Ramos (cell line): ENCODE measurements at regions not wholly inside any gene's neighbourhood (a gene's known extent, or its start where the extent isn't known, plus 50 kb on each side); places are given as distances from the start of the nearest gene placed in this dataset.

ENCODE experiments used
- in situ Hi-C: fragments of 300-500 bp; cut with MboI; formaldehyde crosslinking; loops from one replicate; pipeline ENCODE4 v1.14.3; 2022; ENCODE audit warnings: low sequenced_read_pairs; ENCODE audit not compliant: unreplicated experiment

DNA sequence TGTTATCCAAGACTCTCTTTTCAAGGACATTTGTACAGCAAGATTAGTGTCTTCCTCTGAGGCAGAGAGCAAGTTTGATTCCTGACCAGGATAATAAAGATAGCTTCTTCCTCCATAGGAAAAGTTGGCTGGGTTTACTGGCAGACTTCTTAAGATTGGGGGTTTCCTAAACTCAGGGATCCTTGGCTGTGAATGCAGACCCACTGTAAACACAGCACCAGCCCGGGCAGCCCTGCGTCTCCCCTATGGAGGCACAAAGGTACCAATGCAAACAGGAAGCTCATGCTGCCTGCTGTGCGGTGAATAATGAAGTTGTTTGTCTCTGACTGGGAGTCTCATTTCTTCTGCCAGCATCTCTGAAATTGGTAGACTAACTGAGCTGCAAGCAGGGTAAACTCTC lies 96.2 kb upstream of the ARHGAP28 start:
- in situ Hi-C loops: no loop called here

- in situ Hi-C loops: no loop called here
These were observed 93.4 kb upstream of the ARHGAP28 start for GRCh38 chr18:6636091-6636490.

DNA sequence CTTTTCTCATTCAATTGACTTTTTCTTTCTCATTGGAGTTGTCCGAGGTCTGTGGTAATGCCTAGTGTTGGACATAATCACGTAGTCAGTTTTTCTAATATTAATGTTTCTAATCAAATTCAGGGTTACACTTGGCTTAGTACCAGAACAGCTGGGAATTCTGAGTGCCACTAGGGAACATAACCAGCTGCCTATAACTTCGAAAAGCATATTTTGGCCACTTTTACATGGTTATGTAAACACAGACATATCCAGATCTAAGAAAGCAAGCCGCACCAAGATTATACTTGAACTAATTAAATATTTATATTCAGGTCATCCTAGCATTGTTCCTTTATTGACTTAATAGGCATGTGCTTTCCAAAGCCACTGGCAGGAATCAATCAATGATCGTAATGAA lies 91.1 kb upstream of the ARHGAP28 start:
- in situ Hi-C loops: no loop called here

DNA sequence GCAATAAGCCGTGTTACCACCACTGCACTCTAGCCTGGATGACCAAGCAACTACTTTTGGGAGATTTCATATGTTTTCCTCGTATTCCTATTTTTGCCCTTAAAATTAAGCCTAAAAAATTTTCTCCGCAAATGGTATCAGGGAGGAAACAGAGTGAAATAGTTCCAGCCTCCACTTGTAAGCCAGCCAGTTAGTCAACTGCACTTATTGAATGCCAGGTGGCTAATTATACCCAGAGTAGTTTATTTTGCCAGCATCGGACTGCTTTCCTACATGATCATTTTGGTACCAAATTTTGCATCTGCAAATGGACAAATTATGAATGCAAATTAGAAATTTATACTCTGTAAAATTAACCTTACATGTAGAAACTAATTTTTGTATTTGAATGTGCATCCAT lies 90.2 kb upstream of the ARHGAP28 start:
- in situ Hi-C loops: no loop called here

GRCh38 chr18:6644836-6645627 lies 84.5 kb upstream of the ARHGAP28 start:
- in situ Hi-C loops: no loop called here

- in situ Hi-C loops: no loop called here
These were observed 82.7 kb upstream of the ARHGAP28 start for GRCh38 chr18:6646801-6647200.

DNA sequence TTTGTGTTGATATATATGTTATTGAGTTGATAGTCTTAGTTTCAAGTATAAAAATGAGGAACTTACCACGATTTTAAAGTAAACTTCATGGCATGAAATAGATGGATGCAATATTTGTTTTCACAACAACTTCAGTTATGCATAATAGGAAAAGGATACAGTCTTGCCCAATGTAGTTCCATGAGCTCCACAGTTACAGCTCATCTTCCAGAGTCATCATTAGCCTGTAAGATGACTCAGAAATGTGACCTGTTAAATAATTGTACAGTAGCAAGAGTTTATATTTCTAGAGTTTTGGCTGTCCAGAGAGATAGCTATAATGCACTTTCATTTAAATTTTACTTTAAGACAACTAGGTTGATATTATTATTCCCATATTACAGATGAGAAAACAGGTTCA lies 80.9 kb upstream of the ARHGAP28 start:
- in situ Hi-C loops: no loop called here

DNA sequence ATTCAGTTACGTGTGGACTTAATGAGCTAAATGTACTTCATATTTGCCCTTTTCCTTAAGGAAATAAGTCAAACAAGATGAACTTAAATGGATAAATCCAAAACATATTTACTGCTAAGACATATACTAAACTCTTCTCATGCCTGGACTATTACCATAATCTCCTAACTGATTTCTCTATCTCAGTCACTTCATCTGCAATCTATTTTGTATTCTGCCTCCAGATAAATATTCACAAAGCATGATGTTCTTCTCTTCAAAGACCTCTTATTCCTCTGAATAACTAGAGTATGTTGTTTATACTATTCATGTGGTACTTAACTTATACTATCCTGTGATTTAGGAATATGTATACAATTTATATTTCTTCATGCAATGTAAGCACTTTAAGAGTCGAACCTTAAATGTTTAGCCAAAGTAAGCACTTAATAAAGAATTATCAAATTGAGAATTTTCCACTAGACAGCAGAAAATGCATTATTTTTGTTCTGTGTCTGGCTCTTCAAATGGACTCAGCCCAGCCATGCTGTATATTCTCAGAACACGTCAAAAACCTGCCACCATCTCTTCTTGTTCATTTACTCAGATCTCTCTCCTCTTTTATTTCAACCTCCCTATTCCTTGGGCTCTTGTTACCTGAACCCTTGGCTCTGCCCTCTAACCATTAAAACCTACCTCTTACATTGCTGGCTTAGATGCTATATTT lies 79.9 kb upstream of the ARHGAP28 start:
- in situ Hi-C loops: no loop called here

DNA sequence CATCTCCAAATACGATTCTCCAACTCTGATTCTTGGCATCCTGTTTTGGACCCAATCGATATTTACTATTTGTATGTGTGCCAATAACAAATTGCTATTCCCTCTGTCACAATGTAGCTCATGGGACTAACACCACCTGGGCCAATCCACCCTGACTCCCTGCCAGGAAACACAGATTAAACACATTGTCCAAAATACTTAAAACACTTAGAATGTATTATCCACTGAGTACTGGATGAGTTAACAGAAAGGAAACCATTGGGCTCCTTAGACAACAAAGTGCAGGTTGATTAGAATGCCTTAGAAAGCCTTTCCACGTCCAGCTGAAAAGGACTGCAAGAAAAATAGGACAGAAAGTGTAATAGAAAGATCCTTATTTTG lies 79.4 kb upstream of the ARHGAP28 start:
- in situ Hi-C loops: no loop called here

DNA sequence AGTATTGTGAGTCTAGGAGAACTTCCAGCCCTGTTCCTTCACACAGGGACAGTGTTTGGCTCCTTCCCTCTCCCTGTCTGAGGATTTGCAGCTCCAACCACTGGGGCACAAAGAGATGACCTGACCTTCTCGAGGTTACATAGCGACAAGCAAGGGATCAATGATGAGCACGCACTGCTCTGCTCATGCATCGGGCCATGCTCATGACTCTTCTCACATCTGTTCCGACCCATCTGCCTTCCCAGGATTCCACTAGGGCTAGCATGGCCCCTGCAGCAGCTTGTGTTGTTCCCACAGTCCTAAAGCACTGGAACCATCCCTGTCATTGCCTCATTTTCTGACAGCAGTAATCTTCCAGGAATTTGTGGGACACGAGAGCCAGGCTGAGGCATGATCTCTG lies 78.8 kb upstream of the ARHGAP28 start:
- in situ Hi-C loops: no loop called here

- in situ Hi-C loops: no loop called here
These were observed 77.4 kb upstream of the ARHGAP28 start for GRCh38 chr18:6652098-6652497.

GRCh38 chr18:6653880-6654279 lies 75.6 kb upstream of the ARHGAP28 start:
- in situ Hi-C loops: no loop called here

DNA sequence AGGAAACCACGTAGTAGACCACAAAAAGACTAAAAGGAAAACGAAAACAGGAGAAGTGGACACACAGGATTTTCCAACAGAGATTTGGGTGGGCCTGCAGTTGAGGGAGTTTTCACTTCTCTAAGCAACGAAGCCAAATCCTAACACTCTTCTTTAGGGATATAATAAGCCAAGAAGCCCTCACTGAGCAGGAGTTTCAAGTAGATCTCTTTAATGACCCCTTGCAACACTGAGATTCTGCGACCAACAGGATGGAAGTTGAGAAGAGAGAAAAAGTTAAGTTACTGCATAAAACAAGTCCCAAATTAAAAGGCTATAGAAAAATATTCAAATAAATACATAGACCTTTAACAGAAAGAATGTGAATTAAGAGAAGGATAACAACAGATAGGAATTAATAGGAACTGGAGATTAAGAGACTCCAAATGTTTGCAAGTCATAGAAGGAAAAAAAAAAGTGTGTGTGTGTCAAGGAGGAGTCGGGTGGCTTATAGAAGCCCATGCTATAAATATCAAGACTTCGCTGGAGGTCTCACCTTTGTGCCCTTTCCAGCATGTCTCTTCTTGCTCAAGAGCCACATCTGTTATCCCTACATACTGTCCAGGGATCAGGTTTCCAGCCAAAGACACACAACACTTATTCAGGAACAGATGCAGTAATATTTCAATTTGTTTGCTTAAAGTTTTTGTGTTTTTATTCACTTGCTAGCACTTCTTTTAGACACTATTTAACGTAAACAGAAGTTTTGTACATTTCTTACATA lies 69.4 kb upstream of the ARHGAP28 start:
- in situ Hi-C loops: no loop called here

GRCh38 chr18:6661692-6662415 lies 67.7 kb upstream of the ARHGAP28 start:
- in situ Hi-C loops: no loop called here

DNA sequence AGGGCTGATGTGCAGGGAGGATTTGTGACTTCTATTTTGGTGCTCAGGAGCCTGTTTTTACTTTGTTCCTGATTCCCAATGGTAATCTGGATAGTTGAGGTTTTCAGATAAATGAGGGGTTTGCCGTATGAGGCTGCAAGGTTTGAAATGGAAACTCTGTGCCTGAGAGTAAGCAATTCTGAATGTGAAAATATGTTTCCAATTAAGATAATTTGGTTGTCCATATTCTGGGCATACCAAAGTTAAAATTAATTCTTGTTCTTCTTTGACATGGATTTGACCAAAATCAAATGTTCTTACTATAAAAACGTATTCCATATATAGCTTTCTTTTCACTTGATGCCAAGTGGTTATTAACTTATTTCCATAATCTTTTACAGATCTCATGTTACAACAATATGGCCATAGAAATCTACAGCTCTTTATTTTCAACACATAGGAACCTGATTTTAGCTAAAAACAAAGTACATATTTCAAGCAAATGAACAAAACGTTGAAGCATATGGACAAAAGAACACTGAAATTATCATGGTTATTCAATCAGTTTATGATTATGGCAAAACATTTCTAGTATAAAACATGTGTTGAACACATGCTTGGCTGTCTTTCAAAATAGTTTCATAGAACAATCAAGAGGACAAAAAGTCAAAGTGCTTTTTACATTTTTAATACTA lies 63.4 kb upstream of the ARHGAP28 start:
- in situ Hi-C loops: no loop called here

GRCh38 chr18:6668836-6669235 lies 60.7 kb upstream of the ARHGAP28 start:
- in situ Hi-C loops: no loop called here

DNA sequence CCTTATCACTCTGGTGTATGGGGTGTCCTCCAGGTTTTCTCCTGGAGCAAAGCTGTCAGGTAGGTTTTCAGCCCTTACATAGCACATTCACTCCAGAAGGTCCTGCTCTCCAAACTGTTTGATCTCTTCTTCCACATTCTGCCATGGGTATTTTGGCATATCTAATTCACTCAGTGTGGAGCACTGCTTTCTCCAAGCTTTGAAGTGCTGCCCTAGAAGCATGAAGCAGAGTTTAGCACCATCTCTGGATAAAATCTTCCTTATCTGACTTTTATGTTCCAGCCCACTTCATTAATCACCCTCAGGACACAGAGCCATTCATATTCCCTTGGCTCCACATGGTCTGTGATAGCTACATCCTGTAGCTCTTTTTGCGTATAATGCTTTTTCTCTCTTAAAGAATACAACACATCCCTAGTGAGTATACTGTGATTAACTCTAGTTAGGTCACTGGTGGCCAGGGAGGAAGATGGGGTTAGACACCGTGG lies 56.7 kb upstream of the ARHGAP28 start:
- in situ Hi-C loops: no loop called here

DNA sequence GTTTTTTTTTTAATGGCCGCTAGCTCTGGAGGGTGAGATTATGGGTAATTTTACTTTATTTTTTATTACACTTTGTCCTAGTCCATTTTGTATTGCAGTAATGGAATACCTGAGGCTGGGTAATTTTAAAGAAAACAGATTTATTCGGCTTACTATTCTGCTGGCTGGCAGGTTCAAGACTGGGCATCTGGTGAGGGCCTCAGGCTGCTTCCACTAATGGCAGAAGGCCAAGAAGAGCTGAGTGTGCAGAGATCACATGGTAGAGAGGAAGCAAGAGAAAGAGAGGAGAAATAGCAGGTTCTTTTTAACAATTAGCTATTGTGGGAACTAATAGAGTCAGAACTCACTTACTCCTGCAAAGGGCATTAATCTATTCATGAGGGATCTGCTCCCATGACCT lies 52.4 kb upstream of the ARHGAP28 start:
- in situ Hi-C loops: no loop called here

GRCh38 chr18:6679201-6679600 lies 50.3 kb upstream of the ARHGAP28 start:
- in situ Hi-C loops: no loop called here
